H9 (cell line): ENCODE measurements at regions not wholly inside any gene's neighbourhood (a gene's known extent, or its start where the extent isn't known, plus 50 kb on each side); places are given as distances from the start of the nearest gene placed in this dataset.
"Not testable (repeated sequence)": the region's sequence is repeated elsewhere in the genome, so short reads cannot be mapped to it uniquely, and the experiment has no call there.

ENCODE experiments used
- DNase-seq: peaks from one replicate; pipeline ENCODE4 v3.0.0-alpha.2; 2017
- H2AFZ ChIP-seq: one replicate; pipeline ENCODE4 v1.6.1; 2013; ENCODE audit warnings: mild to moderate bottlenecking, low read length, control low read depth, moderate library complexity
- H2AK5ac ChIP-seq: 2 replicates; pipeline ENCODE4 v1.6.1; 2013; ENCODE audit warnings: low read length, control low read depth, mixed read lengths; ENCODE audit not compliant: insufficient read length
- H2BK120ac ChIP-seq: one replicate; pipeline ENCODE4 v1.6.1; 2013; ENCODE audit warnings: low read depth, mild to moderate bottlenecking, low read length, control low read depth, inconsistent platforms; ENCODE audit not compliant: poor library complexity, severe bottlenecking
- H2BK12ac ChIP-seq: 2 replicates; pipeline ENCODE4 v1.6.1; 2013; ENCODE audit warnings: low read length, control low read depth, mixed read lengths, low read depth; ENCODE audit not compliant: insufficient read length
- H2BK15ac ChIP-seq: 2 replicates; pipeline ENCODE4 v1.6.1; 2013; ENCODE audit warnings: low read depth, low read length, control low read depth
- H2BK20ac ChIP-seq: one replicate; pipeline ENCODE4 v1.6.1; 2013; ENCODE audit warnings: low read depth, mild to moderate bottlenecking, low read length, control low read depth, inconsistent platforms; ENCODE audit not compliant: poor library complexity, severe bottlenecking
- H2BK5ac ChIP-seq: 2 replicates; pipeline ENCODE4 v1.6.1; 2013; ENCODE audit warnings: low read length, control low read depth, mixed read lengths; ENCODE audit not compliant: insufficient read length
- H3K14ac ChIP-seq: 2 replicates; pipeline ENCODE4 v1.6.1; 2013; ENCODE audit warnings: low read length, control low read depth; ENCODE audit not compliant: insufficient read depth
- H3K18ac ChIP-seq: 2 replicates; pipeline ENCODE4 v1.6.1; 2013; ENCODE audit warnings: low read depth, mild to moderate bottlenecking, mixed read lengths, low read length, control low read depth; ENCODE audit not compliant: insufficient read length
- H3K23ac ChIP-seq: 2 replicates; pipeline ENCODE4 v1.6.1; 2013; ENCODE audit warnings: low read length, control low read depth, mixed read lengths, low read depth; ENCODE audit not compliant: insufficient read length
- H3K23me2 ChIP-seq: 2 replicates; pipeline ENCODE4 v1.6.1; 2013; ENCODE audit warnings: low read depth, mild to moderate bottlenecking, mixed read lengths, low read length, control low read depth; ENCODE audit not compliant: insufficient read length, poor library complexity, severe bottlenecking
- H3K27ac ChIP-seq: 2 replicates; pipeline ENCODE4 v1.5.1; 2013; ENCODE audit warnings: low read length, control low read depth, mixed read lengths, low read depth; ENCODE audit not compliant: insufficient read length
- H3K27me3 ChIP-seq: 2 replicates; pipeline ENCODE4 v1.6.1; 2013; ENCODE audit warnings: low read length, control low read depth, inconsistent platforms; ENCODE audit not compliant: insufficient read depth
- H3K4ac ChIP-seq: 2 replicates; pipeline ENCODE4 v1.6.1; 2013; ENCODE audit warnings: low read depth, mild to moderate bottlenecking, control low read depth, inconsistent platforms, low read length, moderate library complexity
- H3K4me1 ChIP-seq: 2 replicates; pipeline ENCODE4 v1.6.1; 2013; ENCODE audit warnings: low read length, control low read depth, inconsistent platforms; ENCODE audit not compliant: insufficient read depth
- H3K4me2 ChIP-seq: 2 replicates; pipeline ENCODE4 v1.6.1; 2013; ENCODE audit warnings: low read length, control low read depth, mixed read lengths; ENCODE audit not compliant: insufficient read length, insufficient read depth
- H3K56ac ChIP-seq: 2 replicates; pipeline ENCODE4 v1.6.1; 2013; ENCODE audit warnings: low read depth, mild to moderate bottlenecking, mixed read lengths, low read length, control low read depth; ENCODE audit not compliant: insufficient read length
- H3K79me1 ChIP-seq: 2 replicates; pipeline ENCODE4 v1.6.1; 2013; ENCODE audit warnings: low read depth, mild to moderate bottlenecking, moderate library complexity, low read length, control low read depth, inconsistent platforms; ENCODE audit not compliant: insufficient read depth, poor library complexity, severe bottlenecking
- H3K79me2 ChIP-seq: 2 replicates; pipeline ENCODE4 v1.6.1; 2013; ENCODE audit warnings: low read length, control low read depth, inconsistent platforms; ENCODE audit not compliant: insufficient read depth
- H3K9ac ChIP-seq: 2 replicates; pipeline ENCODE4 v1.6.1; 2013; ENCODE audit warnings: low read length, control low read depth, mixed read lengths; ENCODE audit not compliant: insufficient read length; ENCODE audit errors: extremely low read depth
- H3K9me3 ChIP-seq: one replicate; pipeline ENCODE4 v1.6.1; 2013; ENCODE audit warnings: low read depth, low read length, inconsistent platforms; ENCODE audit not compliant: control insufficient read depth
- H3T11ph ChIP-seq: one replicate; pipeline ENCODE4 v1.6.1; 2013; ENCODE audit warnings: mild to moderate bottlenecking, low read length, control low read depth, inconsistent platforms
- H4K20me1 ChIP-seq: one replicate; pipeline ENCODE4 v1.6.1; 2013; ENCODE audit not compliant: control insufficient read depth, insufficient read length, insufficient read depth
- H4K5ac ChIP-seq: 2 replicates; pipeline ENCODE4 v1.6.1; 2013; ENCODE audit warnings: low read depth, mild to moderate bottlenecking, mixed read lengths, low read length, control low read depth; ENCODE audit not compliant: insufficient read length
- H4K8ac ChIP-seq: replicated peaks from 2 replicates; pipeline ENCODE4 v1.6.1; 2013; ENCODE audit warnings: low read length, control low read depth, mixed read lengths, low read depth; ENCODE audit not compliant: insufficient read length
- H4K91ac ChIP-seq: 2 replicates; pipeline ENCODE4 v1.6.1; 2013; ENCODE audit warnings: low read depth, mild to moderate bottlenecking, moderate library complexity, mixed read lengths, low read length, control low read depth; ENCODE audit not compliant: insufficient read length
- H3K27ac Mint-ChIP-seq, 3 experiments: 2 replicates in 2 of 3; 3 replicates in 1 of 3; pipeline ENCODE4 v1.8.0; 2020 to 2021; ENCODE audit warnings: mixed read lengths in 3 of 3, mild to moderate bottlenecking in 1 of 3, moderate library complexity in 1 of 3
- H3K27me3 Mint-ChIP-seq: 2 replicates; pipeline ENCODE4 v1.8.0; 2021; ENCODE audit warnings: low read depth, mild to moderate bottlenecking, moderate library complexity, mixed read lengths
- H3K36me3 Mint-ChIP-seq, 3 experiments: 2 replicates in 2 of 3; 3 replicates in 1 of 3; pipeline ENCODE4 v1.8.0; 2020 to 2021; ENCODE audit warnings: low read depth in 3 of 3, mixed read lengths in 3 of 3; ENCODE audit not compliant: insufficient read depth in 1 of 3
- H3K4me1 Mint-ChIP-seq, 2 experiments: 2 replicates each; pipeline ENCODE4 v1.8.0; 2020; ENCODE audit warnings: mixed read lengths in 2 of 2
- H3K4me3 Mint-ChIP-seq, 2 experiments: 2 replicates in 1 of 2; 3 replicates in 1 of 2; pipeline ENCODE4 v1.8.0; 2020 to 2021; ENCODE audit warnings: mild to moderate bottlenecking in 2 of 2, mixed read lengths in 2 of 2, moderate library complexity in 1 of 2
- H3K9me3 Mint-ChIP-seq, 2 experiments: 2 replicates in 1 of 2; 3 replicates in 1 of 2; pipeline ENCODE4 v1.8.0; 2020; ENCODE audit warnings: mild to moderate bottlenecking in 2 of 2, mixed read lengths in 2 of 2, moderate library complexity in 1 of 2
- WGBS: extraction: QIAGEN DNeasy Blood & Tissue Kit; methylation state at CpG from one replicate; pipeline ENCODE4 v1.1.7; 2013; ENCODE audit warnings: missing lambda C conversion rate, low lambda C conversion rate, mixed read lengths; ENCODE audit not compliant: insufficient read length; ENCODE audit errors: extremely low coverage; 5-methylcytosine and 5-hydroxymethylcytosine counted together

- H3K79me1 ChIP-seq, H2BK15ac ChIP-seq, H2AFZ ChIP-seq, H4K91ac ChIP-seq, H3K4ac ChIP-seq, H3K23ac ChIP-seq, H3K23me2 ChIP-seq, H3K79me2 ChIP-seq, H2BK12ac ChIP-seq, DNase-seq, H3K9ac ChIP-seq, H4K8ac ChIP-seq, H3K9me3 ChIP-seq, H3K4me3 Mint-ChIP-seq, H3K27ac Mint-ChIP-seq, H3K4me1 ChIP-seq, H3K9me3 Mint-ChIP-seq, H3K56ac ChIP-seq, H3K18ac ChIP-seq, H3K4me1 Mint-ChIP-seq, H4K5ac ChIP-seq, H3K27ac ChIP-seq, H3K4me2 ChIP-seq, H3K27me3 Mint-ChIP-seq, H3K14ac ChIP-seq, H4K20me1 ChIP-seq, H3K27me3 ChIP-seq, H2BK5ac ChIP-seq, H3T11ph ChIP-seq, H2BK120ac ChIP-seq, H2BK20ac ChIP-seq, H3K36me3 Mint-ChIP-seq, H2AK5ac ChIP-seq: not testable (repeated sequence)
- WGBS, result no CpG with 5 or more reads among the region's 3 CpGs
These were observed 490.7 kb upstream of the ZNF337 start for GRCh38 chr20:26187329-26187728.

- H2BK5ac ChIP-seq, H3K9ac ChIP-seq, H3K4me2 ChIP-seq, H4K8ac ChIP-seq, H3K4ac ChIP-seq, H2AK5ac ChIP-seq, H3K79me2 ChIP-seq, H2BK12ac ChIP-seq, DNase-seq, H2BK15ac ChIP-seq, H2BK120ac ChIP-seq, H4K5ac ChIP-seq, H3K9me3 ChIP-seq, H4K91ac ChIP-seq, H3T11ph ChIP-seq, H3K4me1 ChIP-seq, H3K4me1 Mint-ChIP-seq, H3K23ac ChIP-seq, H3K36me3 Mint-ChIP-seq, H2BK20ac ChIP-seq, H2AFZ ChIP-seq, H3K18ac ChIP-seq, H4K20me1 ChIP-seq, H3K27me3 Mint-ChIP-seq, H3K4me3 Mint-ChIP-seq, H3K27ac Mint-ChIP-seq, H3K14ac ChIP-seq, H3K27ac ChIP-seq, H3K27me3 ChIP-seq, H3K79me1 ChIP-seq, H3K23me2 ChIP-seq, H3K56ac ChIP-seq, H3K9me3 Mint-ChIP-seq: not testable (repeated sequence)
- WGBS, result no CpG with 5 or more reads among the region's 2 CpGs
These were observed 487.1 kb upstream of the ZNF337 start for GRCh38 chr20:26183720-26184119.
